Adrenal gland (tissue), 9 donors: ENCODE measurements at regions not wholly inside any gene's neighbourhood (a gene's known extent, or its start where the extent isn't known, plus 50 kb on each side); places are given as distances from the start of the nearest gene placed in this dataset.

Experiments
- DNase-seq, 7 donors: peaks; one replicate each; pipeline ENCODE4 v3.0.0-alpha.2; 2019 to 2020
- H3K27ac ChIP-seq, 5 donors: fragments of 200-600 bp; sonication (generic) in 4 of 5; 1 replicate in 3 of 5; 2 replicates in 2 of 5; pipeline versions ENCODE4 v1.5.1 to v1.8.0; 2016 to 2020; ENCODE audit warnings: mild to moderate bottlenecking in 1 of 5
- H3K27me3 ChIP-seq: fragments of 200-600 bp; 2 replicates; pipeline ENCODE4 v1.8.0; 2021
- H3K36me3 ChIP-seq, 2 donors: fragments of 200-600 bp; replicated peaks in 1 of 2; 1 replicate in 1 of 2; 2 replicates in 1 of 2; pipeline versions ENCODE4 v1.5.1 to v1.8.0; 2018 to 2022
- H3K4me1 ChIP-seq, 2 donors: fragments of 200-600 bp; replicated peaks in 1 of 2; 1 replicate in 1 of 2; 2 replicates in 1 of 2; pipeline versions ENCODE4 v1.5.1 to v1.8.0; 2018 to 2021
- H3K4me3 ChIP-seq, 4 donors: fragments of 200-600 bp; sonication (generic) in 3 of 4; one replicate each; pipeline ENCODE4 v1.5.1; 2016 to 2018
- H3K9me3 ChIP-seq, 3 donors: fragments of 200-600 bp; sonication (generic) in 1 of 3; replicated peaks in 1 of 3; 1 replicate in 2 of 3; 2 replicates in 1 of 3; pipeline versions ENCODE4 v1.5.1 to v1.8.0; 2016 to 2021
- CTCF ChIP-seq, 6 experiments: fragments of 450-650 bp in 4 of 6; fragments of 200-600 bp in 2 of 6; sonication (generic) in 1 of 6; IDR thresholded peaks; 1 replicate in 5 of 6; 2 replicates in 1 of 6; pipeline versions ENCODE4 v1.5.1 to v1.8.0; 2016 to 2021; ENCODE audit warnings: antibody characterized with exemption in 6 of 6, mild to moderate bottlenecking in 2 of 6, moderate library complexity in 1 of 6
- POLR2A ChIP-seq, 2 donors: fragments of 450-650 bp; IDR thresholded peaks; one replicate each; pipeline ENCODE4 v1.6.1; 2017; ENCODE audit warnings: antibody characterized with exemption in 2 of 2, mild to moderate bottlenecking in 2 of 2, moderate library complexity in 1 of 2
- WGBS, 4 donors: extraction: QIAGEN DNeasy Blood & Tissue Kit in 2 of 4; methylation state at CpG; one replicate each; pipeline versions ENCODE4 v1.1.5 to v1.1.7; 2013 to 2017; 5-methylcytosine and 5-hydroxymethylcytosine counted together
- intact Hi-C, 2 donors: fragments of 100-400 bp; cut with DNase I; formaldehyde crosslinking; loops; one replicate each; pipeline versions ENCODE4 v1.14.1 to v1.15.0; 2022 to 2023
- donor health status: healthy with polysubstance abuse.
- donor health status: Bipolar disorder and iron deficiency.
- donor health status: DM: yes; HTN: yes; CAD: no.
- donor health status: DM: no; HTN: no; CAD: no.
- donor health status: DM: no; HTN: no; CAD: no.

GRCh38 chr14:34227834-34228649, 234.0 kb downstream of the SPTSSA start:
- DNase-seq, result peak; percentile 50 to 76 (median 68)
- intact Hi-C loops, result loop anchor here in 1 of 2 donors (2.0 kb wide), 1 partner anchor 389 kb away; no protein-coding TSS in a partner anchor
- TF ChIP-seq CTCF (IDR thresholded peaks at IDR 0.05) (peak; percentile 62 to 74 (median 68)), POLR2A (IDR thresholded peaks at IDR 0.05) (no peak)
- Histone ChIP-seq H3K36me3 (no peaks in the 10 kb centered on the region), H3K27ac (no peak overlapping the region), H3K9me3 (no peaks in the 10 kb centered on the region), H3K4me1 (no peaks in the 10 kb centered on the region), H3K4me3 (no peak overlapping the region), H3K27me3 (no peaks in the 10 kb centered on the region)
- WGBS, 4 donors, result 32 to 35% (median 33%) methylated on average over 22 of the region's 22 CpGs

- H3K4me3 ChIP-seq, result no peak overlapping the region
- H3K36me3 ChIP-seq, result no peaks in the 10 kb centered on the region
- no peaks in the 10 kb centered on the region for H3K9me3 ChIP-seq
- H3K4me1 ChIP-seq, result no peaks in the 10 kb centered on the region
- no peak overlapping the region for H3K27ac ChIP-seq
- DNase-seq, result no peak
- H3K27me3 ChIP-seq, result peaks cover 6% of the 10 kb centered on the region
- TF ChIP-seq POLR2A (IDR thresholded peaks at IDR 0.05) (no peak), CTCF (IDR thresholded peaks at IDR 0.05) (no peak)
- intact Hi-C loops, result no loop called here
Observed at GRCh38 chr14:34224221-34224620, 237.8 kb downstream of the SPTSSA start.

- Histone ChIP-seq H3K4me1 (no peaks in the 10 kb centered on the region), H3K27me3 (peaks cover 6% of the 10 kb centered on the region), H3K9me3 (no peaks in the 10 kb centered on the region), H3K4me3 (no peak overlapping the region), H3K27ac (no peak overlapping the region), H3K36me3 (no peaks in the 10 kb centered on the region)
- 64 to 83% (median 71%) methylated on average over 3 of the region's 3 CpGs for WGBS, 4 donors
- intact Hi-C loops, result no loop called here
- DNase-seq, result no peak
- TF ChIP-seq CTCF (IDR thresholded peaks at IDR 0.05), result no peak
- no peak for TF ChIP-seq POLR2A (IDR thresholded peaks at IDR 0.05)
Observed at GRCh38 chr14:34223373-34224148, 238.5 kb downstream of the SPTSSA start.

GRCh38 chr14:34222867-34223266, 239.2 kb downstream of the SPTSSA start:
- no peaks in the 10 kb centered on the region for H3K36me3 ChIP-seq
- no peak overlapping the region for H3K27ac ChIP-seq
- no peaks in the 10 kb centered on the region for H3K4me1 ChIP-seq
- intact Hi-C loops, result no loop called here
- TF ChIP-seq CTCF (IDR thresholded peaks at IDR 0.05), result no peak
- TF ChIP-seq POLR2A (IDR thresholded peaks at IDR 0.05), result no peak
- no peak overlapping the region for H3K4me3 ChIP-seq
- WGBS, 4 donors, result 67 to 76% (median 69%) methylated on average over 6 of the region's 6 CpGs
- no peak for DNase-seq
- no peaks in the 10 kb centered on the region for H3K9me3 ChIP-seq
- H3K27me3 ChIP-seq, result peaks cover 6% of the 10 kb centered on the region
